ENCODE measurements at regions not wholly inside any gene's neighbourhood (a gene's known extent, or its start where the extent isn't known, plus 50 kb on each side); places are given as distances from the start of the nearest gene placed in this dataset.

DNA sequence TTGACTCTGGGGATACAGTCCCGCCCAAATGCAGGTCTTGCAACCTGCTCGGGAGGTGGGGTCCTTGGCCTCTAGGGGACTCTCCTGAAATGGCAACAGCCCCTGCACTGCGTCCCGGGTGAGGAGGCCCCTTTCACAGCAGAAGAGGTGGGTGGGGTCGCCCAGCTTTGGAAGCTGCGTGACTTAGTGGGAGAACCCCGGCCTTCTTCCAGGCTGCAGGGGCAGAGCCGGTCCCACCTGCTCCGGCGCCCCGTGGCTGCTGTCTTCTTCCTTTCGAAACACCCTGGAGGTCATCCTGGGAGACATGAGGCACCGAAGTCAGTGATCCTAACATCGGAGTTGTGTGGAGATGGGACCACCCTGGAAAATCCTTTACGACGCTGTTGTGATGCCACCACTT, 103.7 kb upstream of the ADRA2C start:
- Mint-ChIP-seq H3K36me3 (ENCODE audit: low read depth, unreplicated experiment) (no peaks in the 10 kb centered on the region), H3K27ac (ENCODE audit: unreplicated experiment) (no peak overlapping the region), H3K27me3 (ENCODE audit: unreplicated experiment) (peaks cover 19% of the 10 kb centered on the region), H3K9me3 (ENCODE audit: unreplicated experiment) (no peaks in the 10 kb centered on the region), H3K4me3 (ENCODE audit: unreplicated experiment) (no peak overlapping the region), H3K4me1 (ENCODE audit: unreplicated experiment) (peaks cover 3% of the 10 kb centered on the region)
- TF ChIP-seq, protein P1, sequence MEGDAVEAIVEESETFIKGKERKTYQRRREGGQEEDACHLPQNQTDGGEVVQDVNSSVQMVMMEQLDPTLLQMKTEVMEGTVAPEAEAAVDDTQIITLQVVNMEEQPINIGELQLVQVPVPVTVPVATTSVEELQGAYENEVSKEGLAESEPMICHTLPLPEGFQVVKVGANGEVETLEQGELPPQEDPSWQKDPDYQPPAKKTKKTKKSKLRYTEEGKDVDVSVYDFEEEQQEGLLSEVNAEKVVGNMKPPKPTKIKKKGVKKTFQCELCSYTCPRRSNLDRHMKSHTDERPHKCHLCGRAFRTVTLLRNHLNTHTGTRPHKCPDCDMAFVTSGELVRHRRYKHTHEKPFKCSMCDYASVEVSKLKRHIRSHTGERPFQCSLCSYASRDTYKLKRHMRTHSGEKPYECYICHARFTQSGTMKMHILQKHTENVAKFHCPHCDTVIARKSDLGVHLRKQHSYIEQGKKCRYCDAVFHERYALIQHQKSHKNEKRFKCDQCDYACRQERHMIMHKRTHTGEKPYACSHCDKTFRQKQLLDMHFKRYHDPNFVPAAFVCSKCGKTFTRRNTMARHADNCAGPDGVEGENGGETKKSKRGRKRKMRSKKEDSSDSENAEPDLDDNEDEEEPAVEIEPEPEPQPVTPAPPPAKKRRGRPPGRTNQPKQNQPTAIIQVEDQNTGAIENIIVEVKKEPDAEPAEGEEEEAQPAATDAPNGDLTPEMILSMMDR (IDR thresholded peaks at IDR 0.05; ENCODE audit: unreplicated experiment), result no peak
- no peak for DNase-seq (ENCODE audit: low spot score)

DNA sequence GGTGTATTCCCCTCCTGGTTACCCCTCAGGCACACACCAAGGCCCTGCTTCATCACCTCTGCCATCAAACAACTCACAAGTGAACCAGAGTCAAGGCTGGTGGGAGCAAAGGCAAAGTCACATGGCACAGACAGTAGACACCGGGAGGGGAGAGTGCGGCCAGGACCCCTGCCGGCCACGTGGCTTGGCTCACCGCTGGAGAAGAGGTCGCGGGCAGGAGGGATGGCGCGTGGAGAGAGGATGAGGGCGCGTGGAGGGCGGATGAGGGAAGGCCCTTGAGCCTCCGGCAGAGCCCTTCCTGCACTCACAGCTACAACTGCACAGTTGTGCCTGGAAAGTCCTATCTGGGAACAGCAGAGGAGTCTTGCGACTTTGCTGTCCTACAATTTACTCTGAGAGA, 104.2 kb upstream of the ADRA2C start:
- no peaks in the 10 kb centered on the region for H3K9me3 Mint-ChIP-seq (ENCODE audit: unreplicated experiment)
- DNase-seq (ENCODE audit: low spot score), result no peak
- peaks cover 3% of the 10 kb centered on the region for H3K4me1 Mint-ChIP-seq (ENCODE audit: unreplicated experiment)
- no peak overlapping the region for H3K27ac Mint-ChIP-seq (ENCODE audit: unreplicated experiment)
- TF ChIP-seq, protein P1 (IDR thresholded peaks at IDR 0.05; ENCODE audit: unreplicated experiment), result no peak
- H3K36me3 Mint-ChIP-seq (ENCODE audit: low read depth, unreplicated experiment), result no peaks in the 10 kb centered on the region
- H3K27me3 Mint-ChIP-seq (ENCODE audit: unreplicated experiment), result peaks cover 17% of the 10 kb centered on the region
- no peak overlapping the region for H3K4me3 Mint-ChIP-seq (ENCODE audit: unreplicated experiment)

DNA sequence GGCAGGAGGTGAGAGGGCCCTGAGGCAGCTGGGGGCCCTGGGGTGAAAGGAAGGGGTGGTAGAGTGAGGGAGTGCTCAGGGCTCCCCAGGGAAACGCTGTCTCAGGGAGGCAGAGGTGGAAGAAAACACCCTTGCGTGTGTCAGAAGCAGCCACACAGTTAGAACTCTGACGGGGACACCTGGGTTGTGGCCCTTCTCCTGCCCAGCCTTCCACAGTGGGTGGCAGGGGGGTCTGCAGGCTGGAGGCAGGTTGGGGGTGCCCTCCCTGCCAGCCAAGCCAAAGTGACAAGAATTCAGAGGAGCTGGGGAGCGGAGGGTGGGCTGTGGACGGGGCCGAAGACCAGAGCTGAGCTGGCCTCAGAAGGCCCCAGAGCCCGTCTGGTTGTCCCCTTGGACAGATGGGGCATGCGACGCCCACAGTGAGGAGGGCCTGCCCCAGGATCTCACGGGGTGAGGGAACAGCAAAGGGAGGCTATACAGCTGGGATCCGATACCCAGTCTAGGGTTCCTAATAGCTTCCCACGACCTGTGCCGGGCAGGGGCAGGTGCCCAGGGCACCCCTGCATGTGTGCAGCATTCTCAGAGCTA, 105.2 kb upstream of the ADRA2C start:
- Mint-ChIP-seq H3K4me3 (ENCODE audit: unreplicated experiment) (no peak overlapping the region), H3K9me3 (ENCODE audit: unreplicated experiment) (peaks cover 2% of the 10 kb centered on the region), H3K27ac (ENCODE audit: unreplicated experiment) (no peak overlapping the region), H3K4me1 (ENCODE audit: unreplicated experiment) (peaks cover 5% of the 10 kb centered on the region), H3K27me3 (ENCODE audit: unreplicated experiment) (peaks cover 20% of the 10 kb centered on the region), H3K36me3 (ENCODE audit: low read depth, unreplicated experiment) (no peaks in the 10 kb centered on the region)
- no peak for DNase-seq (ENCODE audit: low spot score)
- TF ChIP-seq, protein P1 (IDR thresholded peaks at IDR 0.05; ENCODE audit: unreplicated experiment), result no peak

DNA sequence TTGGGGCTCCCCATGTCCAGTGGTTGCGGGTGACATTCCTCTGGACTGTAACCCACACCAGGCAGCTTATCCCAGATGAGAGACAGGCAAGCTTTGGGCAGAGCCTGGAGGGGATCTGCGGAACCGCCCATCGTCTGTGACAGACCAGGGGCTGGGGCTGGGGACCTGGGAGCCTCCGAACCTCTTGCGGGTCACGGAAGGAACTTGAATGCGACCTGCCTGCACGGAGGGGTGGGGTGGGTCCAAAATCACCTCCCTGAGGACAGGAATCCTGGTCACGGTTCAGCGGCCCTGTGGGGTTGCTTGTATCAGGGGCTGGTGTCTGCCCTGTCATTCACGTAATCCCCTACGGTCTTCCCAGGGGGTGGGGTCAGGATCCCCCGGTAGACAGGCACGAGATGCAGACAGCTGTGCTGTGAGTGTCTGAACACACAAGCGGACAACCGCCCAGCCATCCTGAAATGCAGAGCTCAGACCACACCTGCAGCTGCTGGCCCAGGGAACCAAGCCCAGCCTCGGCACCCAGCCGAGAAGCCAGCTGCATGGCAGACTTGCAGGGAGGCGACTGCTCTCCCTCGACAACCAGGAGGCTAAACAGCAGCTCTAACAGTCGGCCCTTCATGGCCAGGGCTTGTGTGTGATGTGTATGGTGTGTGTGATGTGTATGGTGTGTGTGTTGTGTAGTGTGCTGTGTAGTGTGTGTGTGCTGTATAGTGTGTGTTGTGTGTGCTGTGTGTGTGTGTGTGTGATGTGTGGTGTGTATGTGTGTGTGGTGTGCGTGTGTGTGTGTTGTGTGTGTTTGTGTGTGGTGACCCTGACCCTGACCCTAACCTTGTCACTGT, 105.9 kb upstream of the ADRA2C start:
- Mint-ChIP-seq H3K27ac (ENCODE audit: unreplicated experiment) (no peak overlapping the region), H3K4me3 (ENCODE audit: unreplicated experiment) (no peak overlapping the region), H3K4me1 (ENCODE audit: unreplicated experiment) (peaks cover 6% of the 10 kb centered on the region), H3K27me3 (ENCODE audit: unreplicated experiment) (peaks cover 16% of the 10 kb centered on the region), H3K9me3 (ENCODE audit: unreplicated experiment) (peaks cover 3% of the 10 kb centered on the region), H3K36me3 (ENCODE audit: low read depth, unreplicated experiment) (no peaks in the 10 kb centered on the region)
- DNase-seq (ENCODE audit: low spot score), result no peak
- TF ChIP-seq, protein P1 (IDR thresholded peaks at IDR 0.05; ENCODE audit: unreplicated experiment), result no peak

DNA sequence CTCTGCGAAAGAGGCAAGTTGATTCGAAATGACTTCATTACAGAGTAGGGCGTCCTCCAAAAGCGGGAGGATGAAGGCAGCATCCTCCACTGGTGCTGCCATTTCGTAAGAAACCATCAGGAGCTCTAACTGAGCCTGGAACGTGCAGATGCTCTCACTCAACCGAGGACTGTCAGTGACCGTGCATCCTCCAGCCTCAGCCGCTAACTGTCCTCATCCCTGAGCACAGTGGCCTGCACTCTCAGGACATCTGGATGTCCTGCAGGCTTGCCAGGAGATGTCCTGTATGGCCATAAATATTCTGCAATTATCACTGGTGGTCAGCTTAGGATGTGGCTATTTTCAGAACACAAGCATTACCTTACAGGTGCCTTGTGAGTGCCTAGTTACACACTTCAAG, 107.1 kb upstream of the ADRA2C start:
- Mint-ChIP-seq H3K36me3 (ENCODE audit: low read depth, unreplicated experiment) (no peaks in the 10 kb centered on the region), H3K27me3 (ENCODE audit: unreplicated experiment) (peaks cover 8% of the 10 kb centered on the region), H3K4me3 (ENCODE audit: unreplicated experiment) (no peak overlapping the region), H3K4me1 (ENCODE audit: unreplicated experiment) (peaks cover 6% of the 10 kb centered on the region), H3K27ac (ENCODE audit: unreplicated experiment) (no peak overlapping the region), H3K9me3 (ENCODE audit: unreplicated experiment) (peaks cover 3% of the 10 kb centered on the region)
- DNase-seq (ENCODE audit: low spot score), result no peak
- TF ChIP-seq, protein P1 (IDR thresholded peaks at IDR 0.05; ENCODE audit: unreplicated experiment), result no peak

Measured in endothelial cell (in vitro differentiated cells).